ENCODE measurements at regions not wholly inside any gene's neighbourhood (a gene's known extent, or its start where the extent isn't known, plus 50 kb on each side); places are given as distances from the start of the nearest gene placed in this dataset.

GRCh38 chr22:27097506-27097905 lies 440.1 kb downstream of the MIAT start:
- intact Hi-C loops (cut with micrococcal nuclease; ENCODE audit: unreplicated experiment), result no loop called here
- no peak for DNase-seq (ENCODE audit: low spot score)
- H3K4me3 ChIP-seq (ENCODE audit: low read depth, low read length, poor library complexity, severe bottlenecking), result no peak overlapping the region
- H3K27ac ChIP-seq (ENCODE audit: low read depth, low read length, poor library complexity, severe bottlenecking), result no peak overlapping the region
- BruUV-seq (replicated peaks), result no TSS peak
- ChIA-PET POLR2A (ENCODE audit: low non-redundant PET) (interaction anchor here (0.5 kb wide), 1 partner anchor 23 kb away, joined by 5 read pairs; no protein-coding TSS in a partner anchor), CTCF (no interaction called here)
- no peaks in the 10 kb centered on the region for H3K36me3 ChIP-seq (ENCODE audit: insufficient read depth, low read length, poor library complexity, severe bottlenecking)
- H3K4me1 ChIP-seq (ENCODE audit: insufficient read depth, low read length, poor library complexity, severe bottlenecking), result no peaks in the 10 kb centered on the region
- no peak for TF ChIP-seq CTCF (conservative IDR thresholded peaks at IDR 0.05; ENCODE audit: low read depth, low read length)
- TF ChIP-seq EZH2 (IDR thresholded peaks at IDR 0.05; ENCODE audit: borderline replicate concordance, low read depth, low read length, poor library complexity, severe bottlenecking), result no peak
- H3K9me3 ChIP-seq (ENCODE audit: low read depth, low read length, poor library complexity, severe bottlenecking), result no peaks in the 10 kb centered on the region
- H3K27me3 ChIP-seq (replicated peaks; ENCODE audit: insufficient read depth, low read depth, low read length, poor library complexity), result peaks cover 3% of the 10 kb centered on the region

- H3K36me3 ChIP-seq (ENCODE audit: insufficient read depth, low read length, poor library complexity, severe bottlenecking), result no peaks in the 10 kb centered on the region
- POLR2A ChIA-PET (ENCODE audit: low non-redundant PET), result interaction anchor here (0.5 kb wide), 1 partner anchor 23 kb away, joined by 5 read pairs; no protein-coding TSS in a partner anchor
- no peaks in the 10 kb centered on the region for H3K9me3 ChIP-seq (ENCODE audit: low read depth, low read length, poor library complexity, severe bottlenecking)
- peaks cover 3% of the 10 kb centered on the region for H3K27me3 ChIP-seq (replicated peaks; ENCODE audit: insufficient read depth, low read depth, low read length, poor library complexity)
- H3K27ac ChIP-seq (ENCODE audit: low read depth, low read length, poor library complexity, severe bottlenecking), result no peak overlapping the region
- TF ChIP-seq CTCF (conservative IDR thresholded peaks at IDR 0.05; ENCODE audit: low read depth, low read length) (no peak), EZH2 (IDR thresholded peaks at IDR 0.05; ENCODE audit: borderline replicate concordance, low read depth, low read length, poor library complexity, severe bottlenecking) (no peak)
- H3K4me3 ChIP-seq (ENCODE audit: low read depth, low read length, poor library complexity, severe bottlenecking), result no peak overlapping the region
- no peaks in the 10 kb centered on the region for H3K4me1 ChIP-seq (ENCODE audit: insufficient read depth, low read length, poor library complexity, severe bottlenecking)
- no peak for DNase-seq (ENCODE audit: low spot score)
- BruUV-seq (replicated peaks), result no TSS peak
- CTCF ChIA-PET, result no interaction called here
- intact Hi-C loops (cut with micrococcal nuclease; ENCODE audit: unreplicated experiment), result no loop called here
These were observed 440.5 kb downstream of the MIAT start for GRCh38 chr22:27097933-27098332.

DNA sequence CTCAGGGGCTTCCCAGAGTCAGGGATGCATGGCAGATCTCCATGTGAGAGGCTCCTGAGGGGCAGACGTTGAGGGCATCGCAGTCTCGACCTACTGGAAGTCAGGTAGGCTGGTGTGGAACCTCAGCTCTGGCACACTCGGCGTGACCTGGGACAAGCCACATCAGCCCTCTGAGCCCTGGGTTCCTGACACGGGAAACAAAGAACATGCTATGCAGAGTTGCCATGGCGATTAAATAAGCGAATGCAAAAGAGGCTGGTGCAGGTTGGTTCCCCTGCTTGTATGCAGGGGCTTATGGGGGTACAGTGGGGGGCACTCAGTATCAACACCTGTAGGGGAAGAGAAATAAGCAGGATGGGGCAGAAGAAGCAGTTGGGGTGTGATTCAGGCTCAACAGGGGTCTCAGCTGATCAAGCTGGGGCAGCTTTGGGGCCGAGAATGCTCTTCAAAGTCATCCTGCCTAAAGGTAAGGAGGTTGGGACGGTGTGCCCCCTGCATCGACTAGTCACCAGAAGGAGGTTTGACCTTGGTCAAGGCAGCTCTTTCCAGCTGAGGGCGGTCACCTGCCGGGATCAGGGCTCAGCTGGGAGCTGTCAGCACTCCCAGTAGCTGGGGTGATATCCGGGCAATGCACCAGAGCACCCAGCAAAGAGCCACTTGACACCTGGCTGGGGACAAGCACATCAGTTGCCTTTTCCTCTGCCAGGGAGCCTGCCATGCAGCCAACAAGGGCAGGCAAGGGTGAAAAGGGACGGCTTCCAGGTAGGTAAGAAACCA lies 442.7 kb downstream of the MIAT start:
- Histone ChIP-seq H3K4me3 (ENCODE audit: low read depth, low read length, poor library complexity, severe bottlenecking) (no peak overlapping the region), H3K27ac (ENCODE audit: low read depth, low read length, poor library complexity, severe bottlenecking) (no peak overlapping the region), H3K9me3 (ENCODE audit: low read depth, low read length, poor library complexity, severe bottlenecking) (no peaks in the 10 kb centered on the region), H3K4me1 (ENCODE audit: insufficient read depth, low read length, poor library complexity, severe bottlenecking) (no peaks in the 10 kb centered on the region), H3K27me3 (replicated peaks; ENCODE audit: insufficient read depth, low read depth, low read length, poor library complexity) (peaks cover 3% of the 10 kb centered on the region), H3K36me3 (ENCODE audit: insufficient read depth, low read length, poor library complexity, severe bottlenecking) (no peaks in the 10 kb centered on the region)
- intact Hi-C loops (cut with micrococcal nuclease; ENCODE audit: unreplicated experiment), result no loop called here
- DNase-seq (ENCODE audit: low spot score), result no peak
- no TSS peak for BruUV-seq (replicated peaks)
- no peak for TF ChIP-seq EZH2 (IDR thresholded peaks at IDR 0.05; ENCODE audit: borderline replicate concordance, low read depth, low read length, poor library complexity, severe bottlenecking)
- TF ChIP-seq CTCF (conservative IDR thresholded peaks at IDR 0.05; ENCODE audit: low read depth, low read length), result no peak
- ChIA-PET CTCF (no interaction called here), POLR2A (ENCODE audit: low non-redundant PET) (no interaction called here)

Data from A673 (cell line).